Right lobe of liver (tissue), 4 donors: ENCODE measurements at regions not wholly inside any gene's neighbourhood (a gene's known extent, or its start where the extent isn't known, plus 50 kb on each side); places are given as distances from the start of the nearest gene placed in this dataset.

Experiments
- POLR2A ChIP-seq: fragments of 450-650 bp; IDR thresholded peaks from one replicate; pipeline ENCODE4 v1.6.1; 2017; ENCODE audit warnings: antibody characterized with exemption, mild to moderate bottlenecking
- TF ChIP-seq, protein P1 (sequence below), 4 donors: fragments of 200-600 bp in 3 of 4; fragments of 450-650 bp in 1 of 4; IDR thresholded peaks; one replicate each; pipeline versions ENCODE4 v1.5.1 to v1.8.0; 2016 to 2022; ENCODE audit warnings: antibody characterized with exemption in 4 of 4, mild to moderate bottlenecking in 2 of 4
- donor health status: DM: no; HTN: no; CAD: no.
- donor health status: DM: no; HTN: no; CAD: no.
- donor health status: DM: no; HTN: yes; CAD: no.

DNA sequence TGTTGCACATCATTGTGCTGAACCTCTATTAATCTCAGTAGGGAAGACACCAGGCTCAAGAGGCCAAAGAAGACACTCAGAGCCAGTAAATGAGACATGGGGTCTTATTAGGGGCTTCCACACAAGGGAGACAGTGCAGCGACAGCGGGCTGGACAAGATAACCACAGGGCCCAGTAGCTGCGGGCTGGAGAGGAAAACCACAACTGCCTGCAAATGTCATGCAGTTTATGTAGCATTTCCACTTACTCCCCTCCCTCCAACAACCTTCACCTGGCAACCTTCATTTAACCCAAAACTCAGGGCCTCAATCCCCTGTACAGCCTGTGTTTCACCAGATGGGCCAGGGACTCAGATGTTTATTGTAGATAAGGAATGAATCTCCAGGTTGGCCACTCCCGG lies 185.6 kb downstream of the UTP18 start:
- no peak for TF ChIP-seq POLR2A
- TF ChIP-seq, protein P1, sequence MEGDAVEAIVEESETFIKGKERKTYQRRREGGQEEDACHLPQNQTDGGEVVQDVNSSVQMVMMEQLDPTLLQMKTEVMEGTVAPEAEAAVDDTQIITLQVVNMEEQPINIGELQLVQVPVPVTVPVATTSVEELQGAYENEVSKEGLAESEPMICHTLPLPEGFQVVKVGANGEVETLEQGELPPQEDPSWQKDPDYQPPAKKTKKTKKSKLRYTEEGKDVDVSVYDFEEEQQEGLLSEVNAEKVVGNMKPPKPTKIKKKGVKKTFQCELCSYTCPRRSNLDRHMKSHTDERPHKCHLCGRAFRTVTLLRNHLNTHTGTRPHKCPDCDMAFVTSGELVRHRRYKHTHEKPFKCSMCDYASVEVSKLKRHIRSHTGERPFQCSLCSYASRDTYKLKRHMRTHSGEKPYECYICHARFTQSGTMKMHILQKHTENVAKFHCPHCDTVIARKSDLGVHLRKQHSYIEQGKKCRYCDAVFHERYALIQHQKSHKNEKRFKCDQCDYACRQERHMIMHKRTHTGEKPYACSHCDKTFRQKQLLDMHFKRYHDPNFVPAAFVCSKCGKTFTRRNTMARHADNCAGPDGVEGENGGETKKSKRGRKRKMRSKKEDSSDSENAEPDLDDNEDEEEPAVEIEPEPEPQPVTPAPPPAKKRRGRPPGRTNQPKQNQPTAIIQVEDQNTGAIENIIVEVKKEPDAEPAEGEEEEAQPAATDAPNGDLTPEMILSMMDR (IDR thresholded peaks at IDR 0.05) = no peak
